ENCODE measurements at regions not wholly inside any gene's neighbourhood (a gene's known extent, or its start where the extent isn't known, plus 50 kb on each side); places are given as distances from the start of the nearest gene placed in this dataset.

DNA sequence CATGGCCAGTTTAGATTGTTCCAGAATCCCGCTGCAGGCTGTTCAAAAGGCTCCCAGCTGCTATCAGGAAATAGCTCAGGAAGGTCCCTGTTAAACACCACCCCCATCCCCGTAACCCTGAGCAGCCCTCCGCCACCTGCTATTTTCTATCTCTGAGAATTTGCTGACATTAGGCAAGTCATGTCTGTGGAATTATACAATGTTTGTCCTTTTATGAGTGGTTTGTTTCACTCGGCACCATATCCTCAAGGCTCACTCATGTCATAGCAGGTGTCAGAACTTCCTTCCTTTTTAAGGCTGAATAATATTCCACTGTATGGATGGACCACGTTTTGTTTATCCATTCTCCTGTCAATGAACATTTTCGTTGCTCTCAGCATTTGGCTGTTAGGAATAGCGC is 164.3 kb upstream of the FOXF1 start:
- TF ChIP-seq, protein P1, sequence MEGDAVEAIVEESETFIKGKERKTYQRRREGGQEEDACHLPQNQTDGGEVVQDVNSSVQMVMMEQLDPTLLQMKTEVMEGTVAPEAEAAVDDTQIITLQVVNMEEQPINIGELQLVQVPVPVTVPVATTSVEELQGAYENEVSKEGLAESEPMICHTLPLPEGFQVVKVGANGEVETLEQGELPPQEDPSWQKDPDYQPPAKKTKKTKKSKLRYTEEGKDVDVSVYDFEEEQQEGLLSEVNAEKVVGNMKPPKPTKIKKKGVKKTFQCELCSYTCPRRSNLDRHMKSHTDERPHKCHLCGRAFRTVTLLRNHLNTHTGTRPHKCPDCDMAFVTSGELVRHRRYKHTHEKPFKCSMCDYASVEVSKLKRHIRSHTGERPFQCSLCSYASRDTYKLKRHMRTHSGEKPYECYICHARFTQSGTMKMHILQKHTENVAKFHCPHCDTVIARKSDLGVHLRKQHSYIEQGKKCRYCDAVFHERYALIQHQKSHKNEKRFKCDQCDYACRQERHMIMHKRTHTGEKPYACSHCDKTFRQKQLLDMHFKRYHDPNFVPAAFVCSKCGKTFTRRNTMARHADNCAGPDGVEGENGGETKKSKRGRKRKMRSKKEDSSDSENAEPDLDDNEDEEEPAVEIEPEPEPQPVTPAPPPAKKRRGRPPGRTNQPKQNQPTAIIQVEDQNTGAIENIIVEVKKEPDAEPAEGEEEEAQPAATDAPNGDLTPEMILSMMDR (conservative IDR thresholded peaks at IDR 0.05), result no peak
- no peak for TF ChIP-seq ZFX (IDR thresholded peaks at IDR 0.05)

Measured in C4-2B (cell line).